ENCODE measurements at regions not wholly inside any gene's neighbourhood (a gene's known extent, or its start where the extent isn't known, plus 50 kb on each side); places are given as distances from the start of the nearest gene placed in this dataset.

DNA sequence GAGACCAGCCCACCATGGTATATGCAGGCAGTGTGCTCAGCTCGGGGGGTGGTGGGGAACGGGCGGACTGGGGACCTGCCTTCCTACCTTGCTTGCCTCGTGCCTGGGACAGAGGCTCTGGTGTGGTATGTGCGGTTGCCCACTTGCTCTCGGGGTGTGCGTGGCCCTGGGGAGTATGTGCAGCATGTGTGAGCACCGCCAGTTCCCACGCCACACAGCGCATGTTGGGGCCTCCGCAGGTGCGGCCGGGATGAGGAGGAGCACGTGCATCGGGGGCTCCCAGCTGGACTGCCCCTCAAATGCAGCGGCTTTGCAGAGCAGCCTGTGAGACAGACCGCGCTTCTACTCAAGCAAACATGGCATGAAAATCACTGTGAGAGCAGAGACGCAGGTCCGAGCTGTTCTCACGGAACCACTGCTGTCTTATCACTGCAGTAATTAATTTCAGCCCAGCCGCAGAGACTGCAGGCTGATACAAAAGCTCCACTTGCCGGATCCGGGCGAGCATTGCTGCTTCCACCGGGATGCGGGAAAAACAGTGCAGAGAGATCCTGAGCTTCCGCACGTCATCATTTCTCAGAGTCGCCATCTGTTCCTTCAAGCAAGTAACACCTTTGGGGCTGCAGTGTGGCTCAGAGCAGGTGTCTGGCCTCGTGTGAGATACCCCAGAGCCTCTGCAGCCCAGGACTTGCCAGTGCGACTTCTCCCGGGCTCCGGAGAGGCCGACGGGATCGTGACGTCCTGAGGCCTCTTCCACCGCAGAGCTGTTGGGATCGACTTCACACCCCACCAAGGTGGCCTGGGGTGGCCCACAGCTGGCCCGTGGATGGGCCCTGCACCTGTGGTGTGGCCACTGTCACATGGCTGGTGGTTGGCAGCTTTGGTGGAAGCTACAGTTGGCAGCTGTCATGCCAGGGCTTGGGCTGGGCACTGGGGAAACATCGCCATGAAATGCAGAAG lies 92.6 kb upstream of the ACTRT2 start:
- Histone ChIP-seq H2BK120ac (replicated peaks; ENCODE audit: low read depth, low read length) (no peak overlapping the region), H3K79me2 (ENCODE audit: control insufficient read depth in 1 of 2, insufficient read depth in 2 of 2, low read length in 2 of 2) (no peaks in the 10 kb centered on the region), H3K27me3 (replicated peaks in 1 of 4; ENCODE audit: control insufficient read depth in 3 of 4, extremely low read depth in 1 of 4, insufficient read depth in 3 of 4, low read length in 3 of 4) (no peaks in the 10 kb centered on the region), H3K27ac (ENCODE audit: low read depth, low read length) (no peak overlapping the region), H4K20me1 (replicated peaks in 1 of 2; ENCODE audit: control insufficient read depth in 1 of 2, insufficient read depth in 2 of 2, low read length in 2 of 2) (no peaks in the 10 kb centered on the region), H3K4me2 (ENCODE audit: insufficient read depth in 1 of 2, low read depth in 2 of 2, low read length in 2 of 2) (no peak overlapping the region), H3K14ac (ENCODE audit: insufficient read length) (no peak overlapping the region), H2BK15ac (ENCODE audit: low read length) (no peak overlapping the region), H3K36me3 (ENCODE audit: control insufficient read depth in 2 of 4, insufficient read depth in 4 of 4, low read length in 3 of 4) (no peaks in the 10 kb centered on the region), H3K4ac (replicated peaks; ENCODE audit: insufficient read length, low read depth, low read length) (no peak overlapping the region), H3K9ac (replicated peaks in 1 of 4; ENCODE audit: extremely low read depth in 1 of 4, low read depth in 3 of 4, low read length in 3 of 4) (no peak overlapping the region), H4K8ac (ENCODE audit: extremely low read depth, insufficient read depth, low read length) (0 out of 2 replicates have a peak overlapping the region, but pooled peaks have one; percentile 25), H2BK20ac (ENCODE audit: low read length) (no peak overlapping the region), H3K4me3 (ENCODE audit: extremely low read depth in 1 of 4, insufficient read depth in 2 of 4, low read depth in 3 of 4, low read length in 4 of 4) (no peak overlapping the region), H2AK5ac (ENCODE audit: low read depth, low read length) (no peak overlapping the region), H3K18ac (ENCODE audit: extremely low read depth, low read length) (no peak overlapping the region), H2BK5ac (ENCODE audit: low read depth, low read length) (no peak overlapping the region), H4K91ac (replicated peaks; ENCODE audit: insufficient read length, low read length) (no peak overlapping the region), H3K79me1 (ENCODE audit: low read depth, low read length) (no peaks in the 10 kb centered on the region), H3K9me3 (ENCODE audit: insufficient read depth in 2 of 2, low read depth in 1 of 2, low read length in 1 of 2) (peaks cover 84 to 100% of the 10 kb centered on the region in 2 experiments), H2BK12ac (ENCODE audit: low read depth, low read length) (no peak overlapping the region), H3K4me1 (replicated peaks in 1 of 4; ENCODE audit: control insufficient read depth in 3 of 4, insufficient read depth in 4 of 4, low read length in 3 of 4) (no peaks in the 10 kb centered on the region), H2AFZ (ENCODE audit: low read length) (no peak overlapping the region), H4K5ac (ENCODE audit: insufficient read length, low read depth, low read length) (no peak overlapping the region), H3K23ac (ENCODE audit: insufficient read length) (no peak overlapping the region), H3K56ac (replicated peaks; ENCODE audit: insufficient read length, low read depth, low read length) (no peak overlapping the region), H3K23me2 (ENCODE audit: low read depth, low read length) (no peaks in the 10 kb centered on the region)
- DNase-seq (ENCODE audit: low read depth in 1 of 2, low spot score in 2 of 2) = no peak
- no peak for TF ChIP-seq SIN3A (conservative IDR thresholded peaks at IDR 0.05 in 1 of 2, IDR thresholded peaks at IDR 0.05 in 1 of 2; ENCODE audit: low read depth in 1 of 2, low read length in 2 of 2)
- TF ChIP-seq, protein P1, sequence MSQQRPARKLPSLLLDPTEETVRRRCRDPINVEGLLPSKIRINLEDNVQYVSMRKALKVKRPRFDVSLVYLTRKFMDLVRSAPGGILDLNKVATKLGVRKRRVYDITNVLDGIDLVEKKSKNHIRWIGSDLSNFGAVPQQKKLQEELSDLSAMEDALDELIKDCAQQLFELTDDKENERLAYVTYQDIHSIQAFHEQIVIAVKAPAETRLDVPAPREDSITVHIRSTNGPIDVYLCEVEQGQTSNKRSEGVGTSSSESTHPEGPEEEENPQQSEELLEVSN (IDR thresholded peaks at IDR 0.05) = no peak
- ChIA-PET POLR2A (ENCODE audit: partially characterized antibody) (no interaction called here), CTCF (ENCODE audit: partially characterized antibody) (interaction anchor here (0.8 kb wide), 1 partner anchor 10 kb away, joined by 3 read pairs; no protein-coding TSS in a partner anchor)
- WGBS, 2 experiments (ENCODE audit: extremely low coverage in 1 of 2, insufficient coverage in 1 of 2, insufficient read length in 1 of 2, insufficient replicate concordance in 2 of 2, low coverage in 1 of 2, low lambda C conversion rate in 2 of 2, missing lambda C conversion rate in 1 of 2) = 88% methylated on average over 41 of the region's 42 CpGs; no CpG with 5 or more reads in 1 of the 2 experiments
- no peak for FAIRE-seq
